IMR-90 (cell line): ENCODE measurements at regions not wholly inside any gene's neighbourhood (a gene's known extent, or its start where the extent isn't known, plus 50 kb on each side); places are given as distances from the start of the nearest gene placed in this dataset.

Experiments used
- ATAC-seq: fragments of 200-7000 bp; cut with Tn5 transposase; 2 replicates; pipeline ENCODE4 v1.9.1; 2020; ENCODE audit warnings: low read depth, mild to moderate bottlenecking, moderate library complexity
- BruUV-seq: library from RNA; stranded (reverse); fragments of 400-500 nt; replicated peaks from 2 replicates; lab custom pipeline; 2021; lab: Mats Ljungman, UMichigan
- CTCF ChIA-PET: fragments of 300-600 bp; formaldehyde crosslinking; extraction: SDS; loops from one replicate; lab custom pipeline; 2021; ENCODE audit warnings: antibody characterized with exemption; lab: Yijun Ruan, JAX
- POLR2A ChIA-PET: fragments of 300-600 bp; sonication (Branson Sonifier 250); formaldehyde crosslinking; loops from one replicate; lab custom pipeline; 2022; ENCODE audit warnings: antibody characterized with exemption; ENCODE audit not compliant: unreplicated experiment; lab: Charles Lee
- DNase-seq: peaks from one replicate; pipeline ENCODE4 v3.0.0; 2013
- H2AFZ ChIP-seq: replicated peaks from 2 replicates; pipeline ENCODE3; 2013; ENCODE audit warnings: low read length, mild to moderate bottlenecking; ENCODE audit not compliant: poor library complexity
- H2AK5ac ChIP-seq: 2 replicates; pipeline ENCODE4 v1.6.1; 2013; ENCODE audit warnings: low read depth, low read length, inconsistent platforms
- H2AK9ac ChIP-seq: replicated peaks from 2 replicates; pipeline ENCODE3; 2013; ENCODE audit warnings: mild to moderate bottlenecking, low read depth, low read length, moderate library complexity; ENCODE audit not compliant: poor library complexity
- H2BK120ac ChIP-seq: 2 replicates; pipeline ENCODE4 v1.6.1; 2013; ENCODE audit warnings: low read depth, low read length, inconsistent platforms
- H2BK15ac ChIP-seq: 3 replicates; pipeline ENCODE4 v1.6.1; 2013; ENCODE audit warnings: low read depth, low read length, inconsistent platforms
- H2BK20ac ChIP-seq: 2 replicates; pipeline ENCODE4 v1.6.1; 2013; ENCODE audit warnings: low read depth, mild to moderate bottlenecking, inconsistent platforms, low read length, moderate library complexity
- H2BK5ac ChIP-seq: 2 replicates; pipeline ENCODE4 v1.6.1; 2013; ENCODE audit warnings: mild to moderate bottlenecking, low read depth, low read length, inconsistent platforms; ENCODE audit not compliant: poor library complexity, severe bottlenecking
- H3K14ac ChIP-seq: replicated peaks from 2 replicates; pipeline ENCODE4 v1.6.1; 2013; ENCODE audit warnings: low read depth, low read length, inconsistent platforms
- H3K18ac ChIP-seq: 2 replicates; pipeline ENCODE4 v1.6.1; 2013; ENCODE audit warnings: low read depth, low read length, control low read depth
- H3K23ac ChIP-seq: 2 replicates; pipeline ENCODE4 v1.6.1; 2013; ENCODE audit warnings: low read depth, low read length, inconsistent platforms
- H3K27ac ChIP-seq: 2 replicates; pipeline ENCODE4 v1.5.1; 2013; ENCODE audit warnings: mild to moderate bottlenecking, control low read depth, low read length; ENCODE audit not compliant: insufficient read depth
- H3K27me3 ChIP-seq: 2 replicates; pipeline ENCODE4 v1.6.1; 2013; ENCODE audit warnings: low read length; ENCODE audit not compliant: control insufficient read depth, insufficient read depth
- H3K36me3 ChIP-seq: 2 replicates; pipeline ENCODE4 v1.6.1; 2013; ENCODE audit warnings: low read length, mixed read lengths; ENCODE audit not compliant: control insufficient read depth, insufficient read depth
- H3K4ac ChIP-seq: 2 replicates; pipeline ENCODE4 v1.6.1; 2013; ENCODE audit warnings: low read depth, low read length, inconsistent platforms
- H3K4me1 ChIP-seq: 2 replicates; pipeline ENCODE4 v1.6.1; 2013; ENCODE audit warnings: low read length, mixed read lengths; ENCODE audit not compliant: control insufficient read depth, insufficient read depth
- H3K4me2 ChIP-seq: 2 replicates; pipeline ENCODE4 v1.6.1; 2013; ENCODE audit warnings: low read depth, mild to moderate bottlenecking, control low read depth, low read length, moderate library complexity
- H3K4me3 ChIP-seq: 2 replicates; pipeline ENCODE4 v1.5.1; 2013; ENCODE audit warnings: low read depth, mild to moderate bottlenecking, control low read depth, low read length, moderate library complexity; ENCODE audit not compliant: insufficient read depth
- H3K56ac ChIP-seq: 2 replicates; pipeline ENCODE4 v1.6.1; 2013; ENCODE audit warnings: low read length, inconsistent platforms; ENCODE audit not compliant: insufficient read depth; ENCODE audit errors: extremely low read depth
- H3K79me1 ChIP-seq, 2 experiments: 2 replicates each; pipeline ENCODE4 v1.6.1; 2013; ENCODE audit warnings: low read length in 2 of 2, inconsistent platforms in 1 of 2, low read depth in 1 of 2
- H3K9ac ChIP-seq: 2 replicates; pipeline ENCODE4 v1.6.1; 2013; ENCODE audit warnings: low read depth, low read length, control low read depth
- H3K9me1 ChIP-seq: 2 replicates; pipeline ENCODE4 v1.6.1; 2013; ENCODE audit warnings: low read length, inconsistent platforms; ENCODE audit not compliant: insufficient read depth
- H3K9me3 ChIP-seq: 2 replicates; pipeline ENCODE4 v1.6.1; 2013; ENCODE audit warnings: low read length; ENCODE audit not compliant: control insufficient read depth, insufficient read depth
- H4K20me1 ChIP-seq: 2 replicates; pipeline ENCODE4 v1.6.1; 2013; ENCODE audit warnings: low read length, inconsistent platforms; ENCODE audit not compliant: insufficient read depth
- H4K5ac ChIP-seq: 2 replicates; pipeline ENCODE4 v1.6.1; 2013; ENCODE audit warnings: mild to moderate bottlenecking, low read depth, low read length, control low read depth
- H4K8ac ChIP-seq, 2 experiments: 2 replicates each; pipeline ENCODE4 v1.6.1; 2013; ENCODE audit warnings: low read depth in 2 of 2, low read length in 2 of 2, control low read depth in 1 of 2, inconsistent platforms in 1 of 2
- H4K91ac ChIP-seq: 2 replicates; pipeline ENCODE4 v1.6.1; 2013; ENCODE audit warnings: low read depth, low read length, inconsistent platforms; ENCODE audit not compliant: insufficient read depth
- BHLHE40 ChIP-seq: fragments of 150-350 bp; IDR thresholded peaks from 2 replicates; pipeline ENCODE4 v1.6.1; 2016; ENCODE audit warnings: mild to moderate bottlenecking, low read depth, low read length
- CEBPB ChIP-seq: IDR thresholded peaks from 2 replicates; pipeline ENCODE4 v1.6.1; 2012; ENCODE audit warnings: low read depth, low read length, improper control_type of control experiment
- CHD1 ChIP-seq: IDR thresholded peaks from 2 replicates; pipeline ENCODE4 v1.6.1; 2012; ENCODE audit warnings: low read depth, low read length, improper control_type of control experiment
- FOS ChIP-seq: fragments of 150-350 bp; IDR thresholded peaks from 2 replicates; pipeline ENCODE4 v1.6.1; 2016; ENCODE audit warnings: low read depth, low read length
- MAFK ChIP-seq: IDR thresholded peaks from 2 replicates; pipeline ENCODE4 v1.6.1; 2012; ENCODE audit warnings: low read depth, low read length, improper control_type of control experiment
- MAZ ChIP-seq: IDR thresholded peaks from 2 replicates; pipeline ENCODE4 v1.6.1; 2012; ENCODE audit warnings: low read depth, mild to moderate bottlenecking, low read length, improper control_type of control experiment, moderate library complexity, borderline replicate concordance
- MXI1 ChIP-seq: IDR thresholded peaks from 2 replicates; pipeline ENCODE4 v1.6.1; 2012; ENCODE audit warnings: low read depth, mild to moderate bottlenecking, low read length, moderate library complexity, borderline replicate concordance
- NFE2L2 ChIP-seq: fragments of 150-350 bp; IDR thresholded peaks from 2 replicates; pipeline ENCODE4 v1.6.1; 2016; ENCODE audit warnings: low read depth, mild to moderate bottlenecking, low read length
- POLR2A ChIP-seq: IDR thresholded peaks from 2 replicates; pipeline ENCODE4 v1.6.1; 2012; ENCODE audit warnings: mild to moderate bottlenecking, low read depth, low read length
- RAD21 ChIP-seq: IDR thresholded peaks from 2 replicates; pipeline ENCODE4 v1.6.1; 2012; ENCODE audit warnings: low read length, improper control_type of control experiment
- WGBS, 2 experiments: methylation state at CpG; one replicate each; pipeline versions ENCODE4 v1.1.5 to v1.1.7; 2013; ENCODE audit warnings: missing lambda C conversion rate in 2 of 2; ENCODE audit not compliant: insufficient read length in 1 of 2; ENCODE audit errors: extremely low coverage in 2 of 2; 5-methylcytosine and 5-hydroxymethylcytosine counted together
- dilution Hi-C: fragments of 300-500 bp; cut with HindIII; formaldehyde crosslinking; loops from one replicate; pipeline ENCODE4 v1.14.3; 2018; ENCODE audit warnings: low sequenced_read_pairs; ENCODE audit not compliant: unreplicated experiment
- in situ Hi-C: fragments of 300-500 bp; cut with MboI; formaldehyde crosslinking; loops from 3 replicates; pipeline ENCODE4 v1.14.3; 2019; ENCODE audit warnings: low sequenced_read_pairs, inconsistent platforms, mixed read lengths
- intact Hi-C: fragments of 100-400 bp; cut with micrococcal nuclease; formaldehyde crosslinking; loops from 2 replicates; pipeline ENCODE4 v1.10.0; 2022
- TF ChIP-seq, protein P1 (sequence below): fragments of 150-350 bp; IDR thresholded peaks from 2 replicates; pipeline ENCODE4 v1.6.1; 2017; ENCODE audit warnings: mild to moderate bottlenecking, antibody characterized with exemption, low read length, low read depth
- TF ChIP-seq, protein P2 (sequence below): fragments of 150-350 bp; IDR thresholded peaks from 2 replicates; pipeline ENCODE4 v1.6.1; 2016; ENCODE audit warnings: low read depth, mild to moderate bottlenecking, low read length, moderate library complexity, borderline replicate concordance
- TF ChIP-seq, protein P3 (sequence below): conservative IDR thresholded peaks from 2 replicates; pipeline ENCODE4 v1.5.1; 2012; ENCODE audit warnings: mild to moderate bottlenecking, low read depth, low read length, improper control_type of control experiment

DNA sequence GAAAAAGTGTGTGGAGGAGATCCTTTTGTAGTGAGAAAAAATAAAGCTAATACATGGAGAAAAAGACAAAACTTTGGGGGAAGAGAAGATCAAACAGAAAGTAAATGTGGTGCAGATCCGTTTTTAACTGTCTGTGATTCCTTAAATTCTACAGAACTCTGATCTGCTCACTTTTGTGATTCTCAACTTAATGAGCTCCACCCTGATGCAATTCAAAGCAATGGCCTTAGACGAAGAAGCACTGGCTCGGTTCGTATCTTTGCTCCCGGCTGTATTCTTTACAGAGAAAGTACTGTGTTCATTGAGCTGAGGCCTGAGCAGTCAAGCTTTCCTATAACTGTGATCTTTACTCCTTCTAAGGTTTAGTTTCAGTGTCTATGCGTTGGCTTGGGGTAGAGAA is 453.4 kb downstream of the DMAC1 start:
- POLR2A ChIA-PET = no interaction called here
- intact Hi-C loops = loop anchor here (10.0 kb wide), 1 partner anchor 291 kb away; no protein-coding TSS in a partner anchor

More for the DNA sequence above, 453.4 kb downstream of the DMAC1 start:
- no peak overlapping the region for H3K14ac ChIP-seq
- no peak overlapping the region for H2AK5ac ChIP-seq
- no peak overlapping the region for H2BK5ac ChIP-seq
- no peak overlapping the region for H2AK9ac ChIP-seq
- H4K20me1 ChIP-seq = no peaks in the 10 kb centered on the region
- CTCF ChIA-PET = no interaction called here
- H2BK120ac ChIP-seq = no peak overlapping the region
- BruUV-seq = no TSS peak
- H3K9ac ChIP-seq = no peak overlapping the region
- no peak overlapping the region for H2BK20ac ChIP-seq
- ATAC-seq (no peak), DNase-seq (no peak)
- 87% methylated on average over 3 of the region's 6 CpGs; no CpG with 5 or more reads in 1 of the 2 experiments for WGBS, 2 experiments
- H4K5ac ChIP-seq = no peak overlapping the region
- no peaks in the 10 kb centered on the region for H3K9me1 ChIP-seq
- no peak overlapping the region for H3K27ac ChIP-seq
- dilution Hi-C loops (no loop called here), in situ Hi-C loops (no loop called here)
- H2AFZ ChIP-seq = no peak overlapping the region
- H3K56ac ChIP-seq = no peak overlapping the region
- H4K91ac ChIP-seq = no peak overlapping the region
- no peak overlapping the region for H3K23ac ChIP-seq
- H2BK15ac ChIP-seq = no peak overlapping the region
- H3K27me3 ChIP-seq = no peaks in the 10 kb centered on the region
- H3K79me1 ChIP-seq = no peaks in the 10 kb centered on the region
- H3K18ac ChIP-seq = no peak overlapping the region; the same call in 1 of the 2 replicates
- no peak overlapping the region for H3K4me3 ChIP-seq
- no peak for TF ChIP-seq MAZ
- TF ChIP-seq, protein P1, sequence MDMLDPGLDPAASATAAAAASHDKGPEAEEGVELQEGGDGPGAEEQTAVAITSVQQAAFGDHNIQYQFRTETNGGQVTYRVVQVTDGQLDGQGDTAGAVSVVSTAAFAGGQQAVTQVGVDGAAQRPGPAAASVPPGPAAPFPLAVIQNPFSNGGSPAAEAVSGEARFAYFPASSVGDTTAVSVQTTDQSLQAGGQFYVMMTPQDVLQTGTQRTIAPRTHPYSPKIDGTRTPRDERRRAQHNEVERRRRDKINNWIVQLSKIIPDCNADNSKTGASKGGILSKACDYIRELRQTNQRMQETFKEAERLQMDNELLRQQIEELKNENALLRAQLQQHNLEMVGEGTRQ = no peak
- no peak for TF ChIP-seq RAD21
- TF ChIP-seq BHLHE40 = no peak
- no peak for TF ChIP-seq NFE2L2
- no peak for TF ChIP-seq POLR2A
- TF ChIP-seq CHD1 = no peak
- TF ChIP-seq CEBPB = no peak
- TF ChIP-seq MAFK = no peak
- TF ChIP-seq, protein P2, sequence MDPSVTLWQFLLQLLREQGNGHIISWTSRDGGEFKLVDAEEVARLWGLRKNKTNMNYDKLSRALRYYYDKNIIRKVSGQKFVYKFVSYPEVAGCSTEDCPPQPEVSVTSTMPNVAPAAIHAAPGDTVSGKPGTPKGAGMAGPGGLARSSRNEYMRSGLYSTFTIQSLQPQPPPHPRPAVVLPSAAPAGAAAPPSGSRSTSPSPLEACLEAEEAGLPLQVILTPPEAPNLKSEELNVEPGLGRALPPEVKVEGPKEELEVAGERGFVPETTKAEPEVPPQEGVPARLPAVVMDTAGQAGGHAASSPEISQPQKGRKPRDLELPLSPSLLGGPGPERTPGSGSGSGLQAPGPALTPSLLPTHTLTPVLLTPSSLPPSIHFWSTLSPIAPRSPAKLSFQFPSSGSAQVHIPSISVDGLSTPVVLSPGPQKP = no peak
- TF ChIP-seq MXI1 = no peak
- TF ChIP-seq, protein P3, sequence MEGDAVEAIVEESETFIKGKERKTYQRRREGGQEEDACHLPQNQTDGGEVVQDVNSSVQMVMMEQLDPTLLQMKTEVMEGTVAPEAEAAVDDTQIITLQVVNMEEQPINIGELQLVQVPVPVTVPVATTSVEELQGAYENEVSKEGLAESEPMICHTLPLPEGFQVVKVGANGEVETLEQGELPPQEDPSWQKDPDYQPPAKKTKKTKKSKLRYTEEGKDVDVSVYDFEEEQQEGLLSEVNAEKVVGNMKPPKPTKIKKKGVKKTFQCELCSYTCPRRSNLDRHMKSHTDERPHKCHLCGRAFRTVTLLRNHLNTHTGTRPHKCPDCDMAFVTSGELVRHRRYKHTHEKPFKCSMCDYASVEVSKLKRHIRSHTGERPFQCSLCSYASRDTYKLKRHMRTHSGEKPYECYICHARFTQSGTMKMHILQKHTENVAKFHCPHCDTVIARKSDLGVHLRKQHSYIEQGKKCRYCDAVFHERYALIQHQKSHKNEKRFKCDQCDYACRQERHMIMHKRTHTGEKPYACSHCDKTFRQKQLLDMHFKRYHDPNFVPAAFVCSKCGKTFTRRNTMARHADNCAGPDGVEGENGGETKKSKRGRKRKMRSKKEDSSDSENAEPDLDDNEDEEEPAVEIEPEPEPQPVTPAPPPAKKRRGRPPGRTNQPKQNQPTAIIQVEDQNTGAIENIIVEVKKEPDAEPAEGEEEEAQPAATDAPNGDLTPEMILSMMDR = no peak
- TF ChIP-seq FOS = no peak
- H3K36me3 ChIP-seq = no peaks in the 10 kb centered on the region
- peaks cover 3% of the 10 kb centered on the region for H3K4me1 ChIP-seq
- H3K9me3 ChIP-seq = peaks cover 8% of the 10 kb centered on the region; the same call in 1 of the 2 replicates
- no peak overlapping the region for H4K8ac ChIP-seq
- H3K4ac ChIP-seq = no peak overlapping the region
- H3K4me2 ChIP-seq = no peak overlapping the region
